Heart left ventricle (tissue), 13 donors: ENCODE measurements at regions not wholly inside any gene's neighbourhood (a gene's known extent, or its start where the extent isn't known, plus 50 kb on each side); places are given as distances from the start of the nearest gene placed in this dataset.
"Not testable (repeated sequence)": the region's sequence is repeated elsewhere in the genome, so short reads cannot be mapped to it uniquely, and the experiment has no call there.

Experiments used
- CTCF ChIP-seq, 12 donors: fragments of 200-600 bp; sonication (generic) in 4 of 12; IDR thresholded peaks; one replicate each; pipeline versions ENCODE4 v1.5.0 to v1.8.0; 2018 to 2022; ENCODE audit warnings: antibody characterized with exemption in 12 of 12, mild to moderate bottlenecking in 5 of 12
- POLR2A ChIP-seq, 2 donors: fragments of 450-650 bp; IDR thresholded peaks; one replicate each; pipeline ENCODE4 v1.6.1; 2017; ENCODE audit warnings: antibody characterized with exemption in 2 of 2, mild to moderate bottlenecking in 2 of 2, moderate library complexity in 2 of 2
- donor health status: ischemic (EF 13 %, LVEDD 7.1; RV severe dilation, severe dysfunction).
- donor health status: DM: no; HTN: yes; CAD: no.
- donor health status: DM: no; HTN: no; CAD: no.
- donor health status: ischemic (EF 25% LVEDD 6.9; RV normal size, moderate dysfunction).
- donor health status: ischemic (EF 25% LVEDD 5.7; RV mildly dilated, moderate dysfunction).
- donor health status: ischemic (EF 35%, LVEDD 5.7; RV mildly dilated, moderate dysfunction).
- donor health status: nonischemic (EF 11% LVEDD 7.7; RV severe dilation, severe dysfunction).
- donor health status: DM: yes; HTN: yes; CAD: no.
- donor health status: PGD.
- donor health status: ischemic (EF 29% LVEDD 5.4; RV normal size, mild dysfunction).
- donor health status: nonischemic (EF 23%, LVEDD 6.1; RV moderate dilation, normal function).

- not testable (repeated sequence) for TF ChIP-seq CTCF, POLR2A (IDR thresholded peaks at IDR 0.05)
These were observed 72.7 kb upstream of the EN2 start for GRCh38 chr7:155385182-155385581.
